Thyroid gland (tissue), 4 donors: ENCODE measurements at regions not wholly inside any gene's neighbourhood (a gene's known extent, or its start where the extent isn't known, plus 50 kb on each side); places are given as distances from the start of the nearest gene placed in this dataset.

Source experiments
- DNase-seq, 2 donors: peaks; one replicate each; pipeline ENCODE4 v3.0.0-alpha.2; 2019
- H3K27ac ChIP-seq, 3 donors: fragments of 200-600 bp; sonication (generic); 1 replicate in 2 of 3; 2 replicates in 1 of 3; pipeline ENCODE4 v1.5.1; 2016 to 2019; ENCODE audit warnings: mild to moderate bottlenecking in 1 of 3, moderate library complexity in 1 of 3
- H3K27me3 ChIP-seq: fragments of 200-600 bp; sonication (generic); one replicate; pipeline ENCODE4 v1.5.1; 2019
- H3K36me3 ChIP-seq, 2 donors: fragments of 200-600 bp; sonication (generic); one replicate each; pipeline ENCODE4 v1.5.1; 2016 to 2019
- H3K4me1 ChIP-seq, 2 donors: fragments of 200-600 bp; sonication (generic); one replicate each; pipeline ENCODE4 v1.5.1; 2017 to 2019
- H3K4me3 ChIP-seq, 3 donors: fragments of 200-600 bp; sonication (generic); replicated peaks in 1 of 3; 1 replicate in 2 of 3; 2 replicates in 1 of 3; pipeline ENCODE4 v1.5.1; 2016; ENCODE audit warnings: mild to moderate bottlenecking in 1 of 3
- H3K9me3 ChIP-seq: fragments of 200-600 bp; sonication (generic); one replicate; pipeline ENCODE4 v1.5.1; 2017
- CTCF ChIP-seq, 6 experiments: fragments of 200-600 bp in 3 of 6; fragments of 450-650 bp in 3 of 6; sonication (generic) in 3 of 6; IDR thresholded peaks; one replicate each; pipeline ENCODE4 v1.5.1; 2016 to 2019; ENCODE audit warnings: antibody characterized with exemption in 6 of 6, mild to moderate bottlenecking in 2 of 6, inconsistent platforms in 1 of 6, moderate library complexity in 1 of 6
- POLR2A ChIP-seq, 2 donors: fragments of 450-650 bp; IDR thresholded peaks; one replicate each; pipeline ENCODE4 v1.6.1; 2017; ENCODE audit warnings: antibody characterized with exemption in 2 of 2, mild to moderate bottlenecking in 2 of 2, moderate library complexity in 1 of 2
- WGBS, 2 donors: methylation state at CpG; one replicate each; pipeline ENCODE4 v1.1.5; 2017; 5-methylcytosine and 5-hydroxymethylcytosine counted together
- intact Hi-C: fragments of 100-400 bp; cut with DNase I; formaldehyde crosslinking; loops from one replicate; pipeline ENCODE4 v1.15.1; 2023

GRCh38 chr12:83827193-83827592 is 1085.4 kb downstream of the SLC6A15 start:
- H3K36me3 ChIP-seq = no peaks in the 10 kb centered on the region
- intact Hi-C loops = no loop called here
- no peak overlapping the region for H3K4me3 ChIP-seq
- H3K9me3 ChIP-seq = no peaks in the 10 kb centered on the region
- 50% methylated on average over 2 of the region's 2 CpGs for WGBS, 2 donors
- no peak for DNase-seq
- no peaks in the 10 kb centered on the region for H3K4me1 ChIP-seq
- TF ChIP-seq POLR2A (IDR thresholded peaks at IDR 0.05) = no peak
- TF ChIP-seq CTCF (IDR thresholded peaks at IDR 0.05) = no peak
- no peak overlapping the region for H3K27ac ChIP-seq
- no peaks in the 10 kb centered on the region for H3K27me3 ChIP-seq

GRCh38 chr12:83826112-83826511 is 1086.5 kb downstream of the SLC6A15 start:
- intact Hi-C loops = no loop called here

GRCh38 chr12:83823386-83824045 is 1089.1 kb downstream of the SLC6A15 start:
- H3K36me3 ChIP-seq = no peaks in the 10 kb centered on the region
- H3K4me3 ChIP-seq = no peak overlapping the region
- no peaks in the 10 kb centered on the region for H3K27me3 ChIP-seq
- 77 to 80% methylated on average over 8 of the region's 8 CpGs for WGBS, 2 donors
- intact Hi-C loops = no loop called here
- H3K9me3 ChIP-seq = no peaks in the 10 kb centered on the region
- no peak for DNase-seq
- no peak overlapping the region for H3K27ac ChIP-seq
- TF ChIP-seq CTCF (IDR thresholded peaks at IDR 0.05) (no peak), POLR2A (IDR thresholded peaks at IDR 0.05) (no peak)
- H3K4me1 ChIP-seq = no peaks in the 10 kb centered on the region

More at GRCh38 chr12:83826112-83826511, 1086.5 kb downstream of the SLC6A15 start:
- Histone ChIP-seq H3K36me3 (no peaks in the 10 kb centered on the region), H3K9me3 (no peaks in the 10 kb centered on the region), H3K4me1 (no peaks in the 10 kb centered on the region), H3K4me3 (no peak overlapping the region), H3K27ac (no peak overlapping the region), H3K27me3 (no peaks in the 10 kb centered on the region)
- peak in 1 of 6 experiments; percentile 26 for TF ChIP-seq CTCF (IDR thresholded peaks at IDR 0.05)
- no peak for TF ChIP-seq POLR2A (IDR thresholded peaks at IDR 0.05)
- peak; percentile 3 to 5 for DNase-seq

GRCh38 chr12:83821967-83822366 is 1090.6 kb downstream of the SLC6A15 start:
- Histone ChIP-seq H3K4me3 (no peak overlapping the region), H3K27me3 (no peaks in the 10 kb centered on the region), H3K27ac (no peak overlapping the region), H3K36me3 (no peaks in the 10 kb centered on the region), H3K9me3 (no peaks in the 10 kb centered on the region), H3K4me1 (no peaks in the 10 kb centered on the region)
- WGBS, 2 donors = 77 to 83% methylated on average over 1 of the region's 1 CpG
- no peak for DNase-seq
- no peak for TF ChIP-seq POLR2A (IDR thresholded peaks at IDR 0.05)
- TF ChIP-seq CTCF (IDR thresholded peaks at IDR 0.05) = no peak
- intact Hi-C loops = no loop called here

GRCh38 chr12:83818881-83819280 is 1093.7 kb downstream of the SLC6A15 start:
- intact Hi-C loops = no loop called here
- TF ChIP-seq CTCF (IDR thresholded peaks at IDR 0.05) = no peak
- TF ChIP-seq POLR2A (IDR thresholded peaks at IDR 0.05) = no peak
- no peak overlapping the region for H3K27ac ChIP-seq
- DNase-seq = no peak
- H3K4me3 ChIP-seq = no peak overlapping the region
- H3K27me3 ChIP-seq = no peaks in the 10 kb centered on the region
- no peaks in the 10 kb centered on the region for H3K36me3 ChIP-seq
- 75 to 91% methylated on average over 1 of the region's 1 CpG for WGBS, 2 donors
- H3K9me3 ChIP-seq = no peaks in the 10 kb centered on the region
- H3K4me1 ChIP-seq = no peaks in the 10 kb centered on the region
